AG04450 (cell line): ENCODE measurements at regions not wholly inside any gene's neighbourhood (a gene's known extent, or its start where the extent isn't known, plus 50 kb on each side); places are given as distances from the start of the nearest gene placed in this dataset.

Source experiments
- CTCF ChIA-PET: fragments of 300-600, 350-600 bp; formaldehyde crosslinking; extraction: SDS; loops from one replicate; lab custom pipeline; 2022; ENCODE audit warnings: antibody characterized with exemption, inconsistent platforms; lab: Charles Lee
- POLR2A ChIA-PET: fragments of 350-600 bp; formaldehyde crosslinking; extraction: SDS; loops from one replicate; lab custom pipeline; 2021; ENCODE audit warnings: antibody characterized with exemption, inconsistent platforms; lab: Yijun Ruan, JAX
- DNase-seq: peaks from one replicate; pipeline ENCODE4 v3.0.0-alpha.2; 2011; ENCODE audit warnings: low read depth, low spot score
- H3K27ac ChIP-seq: one replicate; pipeline ENCODE4 v1.5.1; 2012; ENCODE audit warnings: low read depth, low read length, control low read depth
- H3K27me3 ChIP-seq: one replicate; pipeline ENCODE4 v1.6.0; 2012; ENCODE audit warnings: low read length; ENCODE audit not compliant: control insufficient read depth, insufficient read depth
- H3K4me3 ChIP-seq: 2 replicates; pipeline ENCODE4 v1.5.1; 2011; ENCODE audit warnings: mild to moderate bottlenecking, low read depth, low read length, control low read depth
- H3K9me3 ChIP-seq: 2 replicates; pipeline ENCODE4 v1.5.1; 2012; ENCODE audit warnings: low read length; ENCODE audit not compliant: control insufficient read depth, insufficient read depth
- TF ChIP-seq, protein P1 (sequence below): IDR thresholded peaks from 2 replicates; pipeline ENCODE4 v1.5.1; 2011; ENCODE audit warnings: low read depth, low read length, control low read depth, inconsistent platforms

DNA sequence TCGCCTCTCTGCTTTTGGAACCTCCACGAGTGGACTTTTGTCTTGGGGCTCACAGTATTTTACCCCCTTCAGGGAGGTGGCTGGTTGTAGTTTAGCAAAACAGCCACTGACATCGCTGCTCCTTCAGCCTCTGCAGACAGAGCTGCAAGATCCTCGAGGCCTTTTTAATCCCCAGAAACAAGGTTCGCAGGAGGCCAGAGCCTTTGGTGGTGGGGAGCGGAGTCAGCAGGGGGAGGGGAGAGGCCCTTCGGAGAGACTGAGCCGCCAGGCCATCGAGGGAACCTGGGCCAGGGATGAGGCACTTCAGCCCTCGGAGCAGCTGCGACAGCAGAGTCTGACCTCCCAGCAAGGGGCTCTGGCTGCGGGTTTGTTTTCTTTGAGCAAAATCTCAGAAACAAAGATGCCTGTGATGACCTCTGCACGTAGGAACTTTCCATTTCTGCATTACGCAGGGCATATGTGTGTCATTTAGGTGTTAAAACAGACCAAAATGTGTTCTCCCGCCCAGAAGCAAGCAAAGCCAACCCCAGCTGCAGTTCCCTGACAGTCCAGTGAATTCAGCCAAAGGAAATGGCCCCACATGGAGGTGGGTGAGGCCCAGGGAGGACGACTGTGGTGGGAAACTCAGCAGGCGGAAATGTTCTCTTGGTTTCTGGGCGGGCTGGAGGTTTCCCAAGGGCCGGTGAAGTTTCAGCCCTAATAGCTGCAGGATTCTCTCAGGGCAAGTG is 171.2 kb upstream of the SULF2 start:
- ChIA-PET CTCF (no interaction called here), POLR2A (no interaction called here)
- Histone ChIP-seq H3K27ac (no peak overlapping the region), H3K4me3 (no peak overlapping the region), H3K27me3 (no peaks in the 10 kb centered on the region), H3K9me3 (no peaks in the 10 kb centered on the region; the same call in 1 of the 2 replicates)
- TF ChIP-seq, protein P1, sequence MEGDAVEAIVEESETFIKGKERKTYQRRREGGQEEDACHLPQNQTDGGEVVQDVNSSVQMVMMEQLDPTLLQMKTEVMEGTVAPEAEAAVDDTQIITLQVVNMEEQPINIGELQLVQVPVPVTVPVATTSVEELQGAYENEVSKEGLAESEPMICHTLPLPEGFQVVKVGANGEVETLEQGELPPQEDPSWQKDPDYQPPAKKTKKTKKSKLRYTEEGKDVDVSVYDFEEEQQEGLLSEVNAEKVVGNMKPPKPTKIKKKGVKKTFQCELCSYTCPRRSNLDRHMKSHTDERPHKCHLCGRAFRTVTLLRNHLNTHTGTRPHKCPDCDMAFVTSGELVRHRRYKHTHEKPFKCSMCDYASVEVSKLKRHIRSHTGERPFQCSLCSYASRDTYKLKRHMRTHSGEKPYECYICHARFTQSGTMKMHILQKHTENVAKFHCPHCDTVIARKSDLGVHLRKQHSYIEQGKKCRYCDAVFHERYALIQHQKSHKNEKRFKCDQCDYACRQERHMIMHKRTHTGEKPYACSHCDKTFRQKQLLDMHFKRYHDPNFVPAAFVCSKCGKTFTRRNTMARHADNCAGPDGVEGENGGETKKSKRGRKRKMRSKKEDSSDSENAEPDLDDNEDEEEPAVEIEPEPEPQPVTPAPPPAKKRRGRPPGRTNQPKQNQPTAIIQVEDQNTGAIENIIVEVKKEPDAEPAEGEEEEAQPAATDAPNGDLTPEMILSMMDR: no peak
- no peak for DNase-seq

DNA sequence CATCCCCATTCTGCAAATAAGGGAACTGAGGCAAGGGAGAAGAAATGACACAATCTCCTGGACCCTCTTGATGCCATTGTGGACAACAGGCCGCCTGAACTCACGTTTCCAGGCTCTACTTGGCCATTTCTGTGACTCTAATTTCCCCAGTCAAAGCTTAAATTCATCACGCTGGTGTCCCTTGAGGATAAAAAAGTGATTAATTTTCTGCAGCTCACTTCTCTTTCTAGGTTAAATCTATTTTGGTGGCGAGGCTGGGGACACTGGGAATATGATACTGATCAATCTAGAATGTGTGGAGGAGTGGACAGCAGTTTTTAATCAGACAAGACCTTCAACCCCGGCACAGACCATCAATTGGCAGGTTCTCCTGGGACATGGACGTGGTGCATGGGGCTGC is 168.2 kb upstream of the SULF2 start:
- Histone ChIP-seq H3K27me3 (no peaks in the 10 kb centered on the region), H3K27ac (no peak overlapping the region), H3K9me3 (peaks cover 4% of the 10 kb centered on the region; the same call in 1 of the 2 replicates), H3K4me3 (no peak overlapping the region)
- TF ChIP-seq, protein P1: no peak
- CTCF ChIA-PET: no interaction called here
- POLR2A ChIA-PET: no interaction called here
- DNase-seq: no peak

- ChIA-PET CTCF (no interaction called here), POLR2A (no interaction called here)
- Histone ChIP-seq H3K27me3 (no peaks in the 10 kb centered on the region), H3K27ac (no peak overlapping the region), H3K4me3 (no peak overlapping the region), H3K9me3 (peaks cover 4% of the 10 kb centered on the region; the same call in 1 of the 2 replicates)
- TF ChIP-seq, protein P1: no peak
- DNase-seq: no peak
Measured at GRCh38 chr20:47952023-47952564, 166.8 kb upstream of the SULF2 start.

DNA sequence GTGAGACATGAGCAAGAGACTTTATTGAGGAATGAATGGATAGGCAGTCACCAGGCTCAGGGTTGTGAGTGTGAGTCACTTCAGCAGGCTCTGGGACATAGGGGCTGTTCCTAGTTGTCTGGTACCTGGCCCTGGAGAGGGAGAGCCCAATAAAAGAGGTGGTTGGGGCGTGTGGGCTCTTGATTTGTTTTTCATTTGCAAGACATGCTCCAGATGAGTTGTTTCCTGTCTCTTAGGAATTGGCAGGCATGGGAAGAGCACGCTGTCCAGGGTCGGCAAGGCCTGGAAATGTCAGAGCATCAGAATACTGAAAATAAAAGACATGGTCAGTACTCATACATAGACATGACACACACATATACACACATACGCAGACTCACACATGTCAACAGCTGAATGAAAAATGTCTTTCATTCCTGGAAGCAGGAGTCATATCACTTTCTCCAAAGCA is 166.3 kb upstream of the SULF2 start:
- Histone ChIP-seq H3K27me3 (no peaks in the 10 kb centered on the region), H3K9me3 (peaks cover 4% of the 10 kb centered on the region; the same call in 1 of the 2 replicates), H3K27ac (no peak overlapping the region), H3K4me3 (no peak overlapping the region)
- no peak for DNase-seq
- POLR2A ChIA-PET: no interaction called here
- CTCF ChIA-PET: no interaction called here
- TF ChIP-seq, protein P1: no peak

- no peak overlapping the region for H3K4me3 ChIP-seq
- POLR2A ChIA-PET: no interaction called here
- H3K27me3 ChIP-seq: no peaks in the 10 kb centered on the region
- H3K27ac ChIP-seq: no peak overlapping the region
- peaks cover 4% of the 10 kb centered on the region; the same call in 1 of the 2 replicates for H3K9me3 ChIP-seq
- DNase-seq: no peak
- TF ChIP-seq, protein P1: no peak
- CTCF ChIA-PET: no interaction called here
Measured at GRCh38 chr20:47950913-47951283, 165.6 kb upstream of the SULF2 start.
